Upper lobe of left lung (tissue), 6 donors: ENCODE measurements at regions not wholly inside any gene's neighbourhood (a gene's known extent, or its start where the extent isn't known, plus 50 kb on each side); places are given as distances from the start of the nearest gene placed in this dataset.

Experiments used
- ATAC-seq, 2 donors: fragments of 200-7000 bp; cut with Tn5 transposase; one replicate each; pipeline ENCODE4 v1.9.1; 2022; ENCODE audit warnings: mild to moderate bottlenecking in 2 of 2, moderate library complexity in 2 of 2; ENCODE audit not compliant: low FRiP score in 2 of 2
- DNase-seq, 2 donors: peaks; one replicate each; pipeline ENCODE4 v3.0.0-alpha.2; 2019 to 2020
- H3K27ac ChIP-seq, 4 donors: fragments of 200-600 bp; sonication (generic); one replicate each; pipeline ENCODE4 v1.5.1; 2016 to 2019
- H3K27me3 ChIP-seq, 4 donors: fragments of 200-600 bp; sonication (generic); one replicate each; pipeline ENCODE4 v1.5.1; 2017 to 2019
- H3K36me3 ChIP-seq, 4 donors: fragments of 200-600 bp; sonication (generic); one replicate each; pipeline ENCODE4 v1.5.1; 2016 to 2019
- H3K4me1 ChIP-seq, 4 donors: fragments of 200-600 bp; sonication (generic); one replicate each; pipeline ENCODE4 v1.5.1; 2018 to 2019
- H3K4me3 ChIP-seq, 4 donors: fragments of 200-600 bp; sonication (generic); one replicate each; pipeline ENCODE4 v1.5.1; 2017 to 2019; ENCODE audit warnings: mild to moderate bottlenecking in 2 of 4, moderate library complexity in 1 of 4
- H3K9me3 ChIP-seq, 4 donors: fragments of 200-600 bp; sonication (generic); one replicate each; pipeline ENCODE4 v1.5.1; 2018 to 2019
- EP300 ChIP-seq, 4 donors: sonication (generic); formaldehyde crosslinking; IDR thresholded peaks; one replicate each; pipeline ENCODE4 v1.5.1; 2017; ENCODE audit warnings: antibody characterized with exemption in 4 of 4, control low read depth in 2 of 4
- POLR2A ChIP-seq, 4 donors: fragments of 450-650 bp; IDR thresholded peaks; one replicate each; pipeline ENCODE4 v1.5.1; 2016 to 2017; ENCODE audit warnings: antibody characterized with exemption in 4 of 4, mild to moderate bottlenecking in 2 of 4
- POLR2AphosphoS5 ChIP-seq, 2 donors: sonication (generic); formaldehyde crosslinking; IDR thresholded peaks; one replicate each; pipeline ENCODE4 v1.5.1; 2017; ENCODE audit warnings: antibody characterized with exemption in 2 of 2
- WGBS, 2 donors: methylation state at CpG; one replicate each; pipeline ENCODE4 v1.1.5; 2017 to 2018; 5-methylcytosine and 5-hydroxymethylcytosine counted together
- TF ChIP-seq, protein P1 (sequence below), 6 experiments: fragments of 450-650 bp in 4 of 6; fragments of 200-600 bp in 2 of 6; sonication (generic) in 2 of 6; IDR thresholded peaks; one replicate each; pipeline ENCODE4 v1.5.1; 2016 to 2019; ENCODE audit warnings: antibody characterized with exemption in 6 of 6
- donor health status: DM: no; HTN: no; CAD: no; lungs with moderate emphysema.
- donor health status: DM: no; HTN: yes; CAD: no; lungs with severe emphysema.

DNA sequence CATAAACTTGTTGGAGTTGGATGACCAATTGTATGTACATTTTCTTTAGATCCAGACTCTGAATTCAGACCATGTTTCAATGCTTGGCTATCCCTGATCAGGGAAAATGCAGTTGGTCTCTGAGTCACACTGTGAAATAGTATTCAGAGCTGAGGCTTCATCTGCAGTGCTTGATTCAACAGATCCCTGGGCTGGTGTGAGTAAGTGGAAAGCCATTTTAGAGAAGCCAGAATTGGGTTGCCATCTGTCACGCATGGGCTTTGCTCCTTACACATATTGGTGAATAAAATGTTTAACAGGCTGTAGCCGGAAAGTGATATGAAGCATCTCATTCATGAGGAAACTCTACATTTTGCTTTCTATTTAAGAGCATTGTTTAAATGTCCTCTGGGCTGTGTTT lies 50.0 kb upstream of the ACYP2 start:
- 94 to 96% methylated on average over 2 of the region's 2 CpGs for WGBS, 2 donors
- Histone ChIP-seq H3K4me1 (no peaks in the 10 kb centered on the region), H3K27me3 (no peaks in the 10 kb centered on the region), H3K9me3 (no peaks in the 10 kb centered on the region), H3K36me3 (no peaks in the 10 kb centered on the region), H3K4me3 (no peak overlapping the region), H3K27ac (no peak overlapping the region)
- TF ChIP-seq, protein P1, sequence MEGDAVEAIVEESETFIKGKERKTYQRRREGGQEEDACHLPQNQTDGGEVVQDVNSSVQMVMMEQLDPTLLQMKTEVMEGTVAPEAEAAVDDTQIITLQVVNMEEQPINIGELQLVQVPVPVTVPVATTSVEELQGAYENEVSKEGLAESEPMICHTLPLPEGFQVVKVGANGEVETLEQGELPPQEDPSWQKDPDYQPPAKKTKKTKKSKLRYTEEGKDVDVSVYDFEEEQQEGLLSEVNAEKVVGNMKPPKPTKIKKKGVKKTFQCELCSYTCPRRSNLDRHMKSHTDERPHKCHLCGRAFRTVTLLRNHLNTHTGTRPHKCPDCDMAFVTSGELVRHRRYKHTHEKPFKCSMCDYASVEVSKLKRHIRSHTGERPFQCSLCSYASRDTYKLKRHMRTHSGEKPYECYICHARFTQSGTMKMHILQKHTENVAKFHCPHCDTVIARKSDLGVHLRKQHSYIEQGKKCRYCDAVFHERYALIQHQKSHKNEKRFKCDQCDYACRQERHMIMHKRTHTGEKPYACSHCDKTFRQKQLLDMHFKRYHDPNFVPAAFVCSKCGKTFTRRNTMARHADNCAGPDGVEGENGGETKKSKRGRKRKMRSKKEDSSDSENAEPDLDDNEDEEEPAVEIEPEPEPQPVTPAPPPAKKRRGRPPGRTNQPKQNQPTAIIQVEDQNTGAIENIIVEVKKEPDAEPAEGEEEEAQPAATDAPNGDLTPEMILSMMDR (IDR thresholded peaks at IDR 0.05) = no peak
- ATAC-seq (no peak), DNase-seq (no peak)

DNA sequence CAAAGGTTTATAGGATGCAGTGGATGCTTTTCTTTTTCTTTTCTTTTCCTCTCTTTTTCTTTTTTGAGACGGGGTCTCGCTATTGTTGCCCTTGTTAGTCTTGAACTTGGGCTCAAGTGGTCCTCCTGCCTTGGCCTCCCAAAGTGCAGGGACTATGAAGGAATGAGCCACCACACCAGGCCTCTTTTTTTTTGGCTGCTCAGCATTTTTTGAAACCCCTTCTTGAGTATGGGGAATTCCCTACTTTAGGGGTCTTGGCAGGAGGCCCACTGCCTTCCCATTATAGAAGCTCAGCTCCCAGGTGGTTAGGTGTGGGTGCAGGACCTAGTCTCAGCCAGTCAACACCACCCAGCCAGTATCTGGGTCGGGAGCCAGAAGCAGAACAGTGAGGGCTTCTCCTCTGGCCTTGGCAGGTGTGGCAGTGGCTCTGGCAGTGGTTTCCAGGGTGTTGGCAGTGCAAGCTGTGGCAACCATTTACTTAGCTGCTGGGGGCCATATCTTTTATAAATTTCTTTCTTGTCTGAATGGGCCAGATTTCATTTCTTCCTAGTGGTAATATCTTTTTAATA lies 51.4 kb upstream of the ACYP2 start:
- TF ChIP-seq EP300 (IDR thresholded peaks at IDR 0.05) (no peak), POLR2AphosphoS5 (IDR thresholded peaks at IDR 0.05) (no peak), POLR2A (IDR thresholded peaks at IDR 0.05) (no peak)
- TF ChIP-seq, protein P1 (IDR thresholded peaks at IDR 0.05) = no peak
- 72 to 82% methylated on average over 3 of the region's 3 CpGs for WGBS, 2 donors
- Histone ChIP-seq H3K27me3 (no peaks in the 10 kb centered on the region), H3K9me3 (no peaks in the 10 kb centered on the region), H3K36me3 (no peaks in the 10 kb centered on the region), H3K4me3 (no peak overlapping the region), H3K4me1 (no peaks in the 10 kb centered on the region), H3K27ac (no peak overlapping the region)
- DNase-seq = no peak
- no peak for ATAC-seq

DNA sequence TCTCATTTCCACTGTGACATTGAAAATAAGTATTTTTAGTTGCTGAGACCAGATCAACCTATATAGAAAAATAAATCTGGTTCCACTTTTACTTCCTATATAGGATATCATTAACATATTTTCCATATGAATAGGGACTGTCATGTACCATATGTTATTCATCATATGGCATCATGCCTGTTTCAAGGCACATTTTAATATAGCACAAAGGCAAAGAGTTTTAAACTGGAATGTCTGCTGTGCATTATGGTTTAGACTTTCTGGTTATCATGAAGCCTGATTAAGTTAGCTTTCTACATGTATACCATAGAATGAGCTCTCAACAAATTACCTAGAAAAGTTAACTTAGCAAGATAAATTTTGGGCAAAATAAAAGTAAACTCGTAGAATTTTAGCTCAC lies 53.0 kb upstream of the ACYP2 start:
- 82 to 90% methylated on average over 1 of the region's 1 CpG for WGBS, 2 donors
- ATAC-seq (no peak), DNase-seq (no peak)
- Histone ChIP-seq H3K27ac (no peak overlapping the region), H3K4me1 (no peaks in the 10 kb centered on the region), H3K4me3 (no peak overlapping the region), H3K27me3 (no peaks in the 10 kb centered on the region), H3K36me3 (no peaks in the 10 kb centered on the region), H3K9me3 (no peaks in the 10 kb centered on the region)
- TF ChIP-seq EP300 (IDR thresholded peaks at IDR 0.05) (no peak), POLR2A (IDR thresholded peaks at IDR 0.05) (no peak), POLR2AphosphoS5 (IDR thresholded peaks at IDR 0.05) (no peak)
- TF ChIP-seq, protein P1 (IDR thresholded peaks at IDR 0.05) = no peak

DNA sequence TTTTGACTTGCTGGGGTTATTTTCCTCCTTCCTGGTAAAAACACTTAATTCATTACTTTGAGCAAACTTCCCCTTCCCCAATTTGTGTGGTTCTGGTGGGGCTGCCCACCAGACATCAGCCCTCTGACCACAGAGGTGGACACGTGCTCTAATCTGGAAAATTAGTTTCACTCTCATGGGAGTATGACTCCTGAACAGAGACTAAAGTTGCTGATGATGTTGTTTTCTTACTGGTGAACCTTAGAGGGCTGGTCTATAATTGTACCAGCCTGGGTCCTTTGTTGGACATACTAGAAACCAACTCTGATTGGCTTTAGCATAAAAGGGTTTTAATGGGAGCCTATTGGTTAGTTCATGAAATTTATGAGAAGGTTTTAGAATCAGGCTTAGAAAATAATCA lies 54.1 kb upstream of the ACYP2 start:
- no peak for ATAC-seq
- no peaks in the 10 kb centered on the region for H3K4me1 ChIP-seq
- H3K9me3 ChIP-seq = no peaks in the 10 kb centered on the region
- no peaks in the 10 kb centered on the region for H3K36me3 ChIP-seq
- H3K27me3 ChIP-seq = no peaks in the 10 kb centered on the region
- no peak for DNase-seq
- TF ChIP-seq POLR2A (IDR thresholded peaks at IDR 0.05) = no peak
- TF ChIP-seq POLR2AphosphoS5 (IDR thresholded peaks at IDR 0.05) = no peak
- TF ChIP-seq EP300 (IDR thresholded peaks at IDR 0.05) = no peak
- TF ChIP-seq, protein P1 (IDR thresholded peaks at IDR 0.05) = no peak
- H3K27ac ChIP-seq = no peak overlapping the region
- no peak overlapping the region for H3K4me3 ChIP-seq
- WGBS, 2 donors = 79 to 86% methylated on average over 1 of the region's 1 CpG

DNA sequence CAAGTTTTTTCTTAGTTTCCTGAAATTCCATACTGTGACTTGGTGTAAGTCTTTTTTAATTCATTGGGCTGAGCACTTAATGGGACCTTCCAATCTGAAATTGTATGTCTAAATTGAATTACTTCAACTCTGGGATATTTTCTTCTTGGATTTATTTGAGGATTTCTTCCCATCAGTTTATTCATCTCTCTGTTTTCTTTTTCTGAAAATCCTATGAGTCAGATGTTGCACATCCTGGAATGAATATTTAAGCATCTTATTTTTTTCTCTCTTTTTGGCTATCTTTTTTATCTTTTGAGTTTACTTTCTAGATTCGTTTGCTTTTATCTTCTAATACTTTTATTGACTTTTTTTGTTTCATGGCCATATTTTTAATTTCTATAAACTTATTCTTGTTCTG lies 55.4 kb upstream of the ACYP2 start:
- 87 to 92% methylated on average over 1 of the region's 1 CpG for WGBS, 2 donors
- no peak for TF ChIP-seq POLR2AphosphoS5 (IDR thresholded peaks at IDR 0.05)
- no peak for TF ChIP-seq POLR2A (IDR thresholded peaks at IDR 0.05)
- TF ChIP-seq, protein P1 (IDR thresholded peaks at IDR 0.05) = no peak
- TF ChIP-seq EP300 (IDR thresholded peaks at IDR 0.05) = no peak
- no peak for ATAC-seq
- H3K27ac ChIP-seq = no peak overlapping the region
- H3K27me3 ChIP-seq = no peaks in the 10 kb centered on the region
- no peaks in the 10 kb centered on the region for H3K9me3 ChIP-seq
- H3K4me3 ChIP-seq = no peak overlapping the region
- peaks cover 0 to 2% (median 0%) of the 10 kb centered on the region in 4 donors for H3K4me1 ChIP-seq
- no peaks in the 10 kb centered on the region for H3K36me3 ChIP-seq
- no peak for DNase-seq
